Right lobe of liver (tissue), 6 donors: ENCODE measurements at regions not wholly inside any gene's neighbourhood (a gene's known extent, or its start where the extent isn't known, plus 50 kb on each side); places are given as distances from the start of the nearest gene placed in this dataset.
A peak's percentile ranks its signal among the peaks of the same experiment; 100 is the strongest.

Experiments
- ATAC-seq, 4 donors: fragments of 200-7000 bp; cut with Tn5 transposase; one replicate each; pipeline ENCODE4 v1.9.1; 2020; ENCODE audit warnings: mild to moderate bottlenecking in 4 of 4, moderate library complexity in 4 of 4
- DNase-seq, 3 donors: peaks; one replicate each; pipeline ENCODE4 v3.0.0-alpha.2; 2020
- H3K27ac ChIP-seq, 3 donors: fragments of 200-600 bp; one replicate each; pipeline ENCODE4 v1.8.0; 2022
- H3K27me3 ChIP-seq, 2 donors: fragments of 200-600 bp; one replicate each; pipeline ENCODE4 v1.8.0; 2022
- H3K36me3 ChIP-seq, 4 donors: fragments of 200-600 bp; sonication (generic) in 1 of 4; one replicate each; pipeline versions ENCODE4 v1.5.1 to v1.8.0; 2017 to 2022; ENCODE audit warnings: control low read depth in 1 of 4
- H3K4me1 ChIP-seq, 4 donors: fragments of 200-600 bp; sonication (generic) in 1 of 4; one replicate each; pipeline versions ENCODE4 v1.5.1 to v1.8.0; 2017 to 2022; ENCODE audit warnings: control low read depth in 1 of 4
- H3K4me3 ChIP-seq, 3 donors: fragments of 200-600 bp; one replicate each; pipeline ENCODE4 v1.8.0; 2022
- H3K9me3 ChIP-seq, 4 donors: fragments of 200-600 bp; sonication (generic) in 1 of 4; one replicate each; pipeline versions ENCODE4 v1.5.1 to v1.8.0; 2017 to 2022; ENCODE audit warnings: control low read depth in 1 of 4
- CTCF ChIP-seq, 4 donors: fragments of 200-600 bp in 3 of 4; fragments of 450-650 bp in 1 of 4; IDR thresholded peaks; one replicate each; pipeline versions ENCODE4 v1.5.1 to v1.8.0; 2016 to 2022; ENCODE audit warnings: antibody characterized with exemption in 4 of 4, mild to moderate bottlenecking in 2 of 4
- POLR2A ChIP-seq: fragments of 450-650 bp; IDR thresholded peaks from one replicate; pipeline ENCODE4 v1.6.1; 2017; ENCODE audit warnings: antibody characterized with exemption, mild to moderate bottlenecking
- whole genome bisulfite sequencing: methylation state at CpG from one replicate; pipeline ENCODE4 v1.1.6; 2018; ENCODE audit warnings: low coverage, low lambda C conversion rate; ENCODE audit not compliant: insufficient coverage; ENCODE audit errors: missing lambda C conversion rate; 5-methylcytosine and 5-hydroxymethylcytosine counted together
- intact Hi-C, 2 donors: fragments of 100-400 bp; cut with DNase I; formaldehyde crosslinking; loops; one replicate each; pipeline versions ENCODE4 v1.11.2 to v1.14.1; 2022
- donor health status: DM: no; HTN: yes; CAD: no.
- donor health status: DM: no; HTN: no; CAD: no.
- donor health status: DM: no; HTN: no; CAD: no.
- donor health status: DM: no; HTN: yes; CAD: no.
- donor health status: DM: no; HTN: yes; CAD: no.

DNA sequence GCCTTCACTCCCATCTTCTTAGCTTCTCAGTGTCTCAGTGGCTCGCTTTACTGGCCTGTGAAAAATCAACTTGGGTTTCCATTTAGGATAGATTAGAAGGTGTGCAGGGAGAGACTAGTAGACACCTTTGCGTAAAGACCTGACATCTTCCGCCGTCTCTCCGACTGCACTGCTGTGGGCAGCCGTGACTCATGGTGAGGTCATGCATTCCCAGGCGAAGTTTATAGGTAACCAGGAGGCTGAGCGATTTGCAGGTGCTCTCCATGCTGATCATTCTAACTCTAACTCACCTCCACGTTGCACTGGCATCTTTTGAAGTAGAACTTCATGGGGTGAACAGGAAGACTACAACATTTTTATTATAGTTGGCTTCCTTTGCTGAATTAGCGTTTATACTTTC lies 68.0 kb upstream of the ZNF438 start:
- Histone ChIP-seq H3K27me3 (no peaks in the 10 kb centered on the region), H3K4me3 (no peak overlapping the region), H3K4me1 (no peaks in the 10 kb centered on the region), H3K27ac (no peak overlapping the region), H3K36me3 (no peaks in the 10 kb centered on the region), H3K9me3 (no peaks in the 10 kb centered on the region)
- intact Hi-C loops = no loop called here
- DNase-seq (no peak), ATAC-seq (no peak)
- 58% methylated on average over 10 of the region's 10 CpGs for WGBS
- TF ChIP-seq CTCF (IDR thresholded peaks at IDR 0.05) (no peak), POLR2A (no peak)

DNA sequence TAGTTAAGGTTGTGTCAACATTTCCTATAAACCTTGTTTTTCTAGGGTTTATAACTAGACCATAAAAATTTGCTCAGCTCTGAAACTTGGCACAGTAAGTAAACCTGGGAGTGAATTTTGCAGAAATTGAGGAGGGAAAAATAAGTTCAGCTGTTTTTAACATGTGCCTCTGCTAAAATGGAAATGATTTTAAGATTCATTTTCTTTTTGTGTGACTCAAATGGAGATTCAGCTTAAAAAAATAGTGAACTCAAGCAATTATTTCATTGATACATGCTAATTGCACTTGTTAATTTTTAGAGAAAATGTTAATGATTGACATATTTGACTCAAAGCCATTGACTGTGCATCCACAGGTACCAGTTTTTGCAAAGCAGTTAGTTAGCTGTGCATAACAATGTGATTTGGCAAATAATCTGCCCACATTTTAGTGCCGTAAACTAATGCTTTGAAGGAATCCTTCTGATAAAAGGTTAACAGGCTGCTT lies 68.5 kb upstream of the ZNF438 start:
- Histone ChIP-seq H3K9me3 (no peaks in the 10 kb centered on the region), H3K4me1 (no peaks in the 10 kb centered on the region), H3K27me3 (no peaks in the 10 kb centered on the region), H3K4me3 (no peak overlapping the region), H3K27ac (no peak overlapping the region), H3K36me3 (no peaks in the 10 kb centered on the region)
- WGBS = no CpG with 5 or more reads among the region's 1 CpG
- TF ChIP-seq POLR2A = no peak
- no peak for TF ChIP-seq CTCF (IDR thresholded peaks at IDR 0.05)
- no peak for DNase-seq
- no peak for ATAC-seq
- intact Hi-C loops = no loop called here

- Histone ChIP-seq H3K4me1 (no peaks in the 10 kb centered on the region), H3K4me3 (no peak overlapping the region), H3K9me3 (no peaks in the 10 kb centered on the region), H3K27me3 (no peaks in the 10 kb centered on the region), H3K27ac (no peak overlapping the region), H3K36me3 (no peaks in the 10 kb centered on the region)
- intact Hi-C loops = no loop called here
- DNase-seq (no peak), ATAC-seq (no peak)
- 88% methylated on average over 8 of the region's 8 CpGs for WGBS
- no peak for TF ChIP-seq CTCF (IDR thresholded peaks at IDR 0.05)
- TF ChIP-seq POLR2A = no peak
Measured at GRCh38 chr10:31100662-31101061, 69.0 kb upstream of the ZNF438 start.

- no peak overlapping the region for H3K27ac ChIP-seq
- 33% methylated on average over 1 of the region's 4 CpGs for WGBS
- TF ChIP-seq CTCF (IDR thresholded peaks at IDR 0.05) (no peak), POLR2A (no peak)
- no peaks in the 10 kb centered on the region for H3K36me3 ChIP-seq
- DNase-seq (no peak), ATAC-seq (peak in 1 of 4 donors; percentile 73)
- H3K4me3 ChIP-seq = no peak overlapping the region
- no peaks in the 10 kb centered on the region for H3K4me1 ChIP-seq
- no peaks in the 10 kb centered on the region for H3K9me3 ChIP-seq
- intact Hi-C loops = no loop called here
- no peaks in the 10 kb centered on the region for H3K27me3 ChIP-seq
Measured at GRCh38 chr10:31101123-31101522, 69.5 kb upstream of the ZNF438 start.

DNA sequence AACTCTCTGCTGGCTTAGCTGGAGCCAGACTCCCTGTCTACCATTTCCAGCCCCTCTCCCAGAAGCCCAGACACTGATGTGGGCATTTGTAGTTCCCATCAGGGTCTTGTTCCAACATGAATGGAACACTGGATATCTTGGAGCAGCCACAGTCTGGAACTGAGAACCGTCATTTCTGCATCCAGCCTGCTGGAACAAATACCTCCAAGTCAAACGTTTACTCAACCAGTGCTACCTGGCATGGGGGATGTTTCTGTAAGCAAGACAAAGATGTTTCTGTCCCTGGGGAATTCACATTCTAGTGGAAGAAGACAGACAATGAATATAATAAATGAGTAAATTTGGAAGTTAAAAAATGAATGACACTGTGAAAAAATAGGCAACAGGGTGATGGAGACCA lies 70.8 kb upstream of the ZNF438 start:
- TF ChIP-seq POLR2A (no peak), CTCF (IDR thresholded peaks at IDR 0.05) (no peak)
- Histone ChIP-seq H3K4me3 (no peak overlapping the region), H3K27me3 (no peaks in the 10 kb centered on the region), H3K4me1 (no peaks in the 10 kb centered on the region), H3K27ac (no peak overlapping the region), H3K36me3 (no peaks in the 10 kb centered on the region), H3K9me3 (no peaks in the 10 kb centered on the region)
- ATAC-seq (no peak), DNase-seq (no peak)
- intact Hi-C loops = no loop called here
- WGBS = 35% methylated on average over 2 of the region's 2 CpGs
